Lower lobe of right lung (tissue), 2 donors: ENCODE measurements at regions not wholly inside any gene's neighbourhood (a gene's known extent, or its start where the extent isn't known, plus 50 kb on each side); places are given as distances from the start of the nearest gene placed in this dataset.

Experiments used
- ATAC-seq, 2 donors: fragments of 200-7000 bp; cut with Tn5 transposase; one replicate each; pipeline ENCODE4 v1.9.1; 2020 to 2022; ENCODE audit warnings: mild to moderate bottlenecking in 2 of 2, moderate library complexity in 2 of 2
- DNase-seq: peaks from one replicate; pipeline ENCODE4 v3.0.0-alpha.2; 2020
- H3K27ac ChIP-seq: fragments of 200-600 bp; one replicate; pipeline ENCODE4 v1.8.0; 2022
- H3K27me3 ChIP-seq: fragments of 200-600 bp; one replicate; pipeline ENCODE4 v1.8.0; 2022; ENCODE audit warnings: low read depth
- H3K36me3 ChIP-seq: fragments of 200-600 bp; one replicate; pipeline ENCODE4 v1.8.0; 2022; ENCODE audit warnings: mild to moderate bottlenecking
- H3K4me1 ChIP-seq: fragments of 200-600 bp; one replicate; pipeline ENCODE4 v1.8.0; 2022
- H3K4me3 ChIP-seq: fragments of 200-600 bp; one replicate; pipeline ENCODE4 v1.8.0; 2022; ENCODE audit warnings: mild to moderate bottlenecking
- H3K9me3 ChIP-seq: fragments of 200-600 bp; one replicate; pipeline ENCODE4 v1.8.0; 2022
- CTCF ChIP-seq: fragments of 200-600 bp; IDR thresholded peaks from one replicate; pipeline ENCODE4 v1.8.0; 2022; ENCODE audit warnings: antibody characterized with exemption, mild to moderate bottlenecking
- intact Hi-C: fragments of 100-400 bp; cut with DNase I; formaldehyde crosslinking; loops from one replicate; pipeline ENCODE4 v1.11.0; 2022
- donor health status: DM: no; HTN: yes; CAD: no; lungs with severe emphysema.

- intact Hi-C loops: no loop called here
- ATAC-seq (no peak), DNase-seq (no peak)
Measured at GRCh38 chr12:105766029-105766428, 372.7 kb downstream of the NUAK1 start.

GRCh38 chr12:105769486-105769885, 369.3 kb downstream of the NUAK1 start:
- intact Hi-C loops: no loop called here
- TF ChIP-seq CTCF: no peak

More at GRCh38 chr12:105766029-105766428, 372.7 kb downstream of the NUAK1 start:
- TF ChIP-seq CTCF: no peak
- H3K4me1 ChIP-seq: no peaks in the 10 kb centered on the region
- H3K27me3 ChIP-seq: no peaks in the 10 kb centered on the region
- no peak overlapping the region for H3K27ac ChIP-seq
- H3K9me3 ChIP-seq: no peaks in the 10 kb centered on the region
- H3K4me3 ChIP-seq: no peak overlapping the region
- no peaks in the 10 kb centered on the region for H3K36me3 ChIP-seq

GRCh38 chr12:105773471-105773870, 365.3 kb downstream of the NUAK1 start:
- no peaks in the 10 kb centered on the region for H3K27me3 ChIP-seq
- TF ChIP-seq CTCF: no peak
- intact Hi-C loops: no loop called here
- ATAC-seq (no peak), DNase-seq (no peak)
- no peaks in the 10 kb centered on the region for H3K4me1 ChIP-seq
- H3K36me3 ChIP-seq: no peaks in the 10 kb centered on the region
- H3K4me3 ChIP-seq: no peak overlapping the region
- H3K9me3 ChIP-seq: no peaks in the 10 kb centered on the region
- H3K27ac ChIP-seq: no peak overlapping the region

More at GRCh38 chr12:105769486-105769885, 369.3 kb downstream of the NUAK1 start:
- Histone ChIP-seq H3K27me3 (no peaks in the 10 kb centered on the region), H3K4me3 (no peak overlapping the region), H3K27ac (no peak overlapping the region), H3K9me3 (no peaks in the 10 kb centered on the region), H3K36me3 (no peaks in the 10 kb centered on the region), H3K4me1 (no peaks in the 10 kb centered on the region)
- no peak for ATAC-seq
- no peak for DNase-seq

GRCh38 chr12:105774037-105774436, 364.7 kb downstream of the NUAK1 start:
- H3K4me1 ChIP-seq: no peaks in the 10 kb centered on the region
- H3K9me3 ChIP-seq: no peaks in the 10 kb centered on the region
- no peak overlapping the region for H3K27ac ChIP-seq
- no peak overlapping the region for H3K4me3 ChIP-seq
- intact Hi-C loops: no loop called here
- H3K27me3 ChIP-seq: no peaks in the 10 kb centered on the region
- DNase-seq (no peak), ATAC-seq (no peak)
- no peak for TF ChIP-seq CTCF
- H3K36me3 ChIP-seq: no peaks in the 10 kb centered on the region

- Histone ChIP-seq H3K27ac (no peak overlapping the region), H3K4me1 (no peaks in the 10 kb centered on the region), H3K36me3 (no peaks in the 10 kb centered on the region), H3K4me3 (no peak overlapping the region), H3K9me3 (no peaks in the 10 kb centered on the region), H3K27me3 (no peaks in the 10 kb centered on the region)
- DNase-seq (no peak), ATAC-seq (no peak)
- TF ChIP-seq CTCF: no peak
- intact Hi-C loops: no loop called here
Measured at GRCh38 chr12:105775343-105775742, 363.4 kb downstream of the NUAK1 start.
